BE2C (cell line): ENCODE measurements at regions not wholly inside any gene's neighbourhood (a gene's known extent, or its start where the extent isn't known, plus 50 kb on each side); places are given as distances from the start of the nearest gene placed in this dataset.

ENCODE experiments used
- DNase-seq: peaks from one replicate; pipeline ENCODE4 v3.0.0-alpha.2; 2020
- H3K27me3 ChIP-seq: fragments of 250-450 bp; sonication (Bioruptor Pico); 2 replicates; pipeline ENCODE4 v1.5.1; 2020; ENCODE audit warnings: mild to moderate bottlenecking
- H3K36me3 ChIP-seq: fragments of 250-450 bp; sonication (Bioruptor Pico); 2 replicates; pipeline ENCODE4 v1.5.1; 2020; ENCODE audit warnings: mild to moderate bottlenecking
- H3K4me1 ChIP-seq: fragments of 250-450 bp; sonication (Bioruptor Pico); 2 replicates; pipeline ENCODE4 v1.5.1; 2020
- H3K4me3 ChIP-seq: 2 replicates; pipeline ENCODE4 v1.5.1; 2011; ENCODE audit warnings: low read depth, low read length
- H3K9me3 ChIP-seq: fragments of 250-450 bp; sonication (Bioruptor Pico); 2 replicates; pipeline ENCODE4 v1.5.1; 2020
- CTCF ChIP-seq: IDR thresholded peaks from 2 replicates; pipeline ENCODE4 v1.5.1; 2012; ENCODE audit warnings: mild to moderate bottlenecking, low read depth, low read length

DNA sequence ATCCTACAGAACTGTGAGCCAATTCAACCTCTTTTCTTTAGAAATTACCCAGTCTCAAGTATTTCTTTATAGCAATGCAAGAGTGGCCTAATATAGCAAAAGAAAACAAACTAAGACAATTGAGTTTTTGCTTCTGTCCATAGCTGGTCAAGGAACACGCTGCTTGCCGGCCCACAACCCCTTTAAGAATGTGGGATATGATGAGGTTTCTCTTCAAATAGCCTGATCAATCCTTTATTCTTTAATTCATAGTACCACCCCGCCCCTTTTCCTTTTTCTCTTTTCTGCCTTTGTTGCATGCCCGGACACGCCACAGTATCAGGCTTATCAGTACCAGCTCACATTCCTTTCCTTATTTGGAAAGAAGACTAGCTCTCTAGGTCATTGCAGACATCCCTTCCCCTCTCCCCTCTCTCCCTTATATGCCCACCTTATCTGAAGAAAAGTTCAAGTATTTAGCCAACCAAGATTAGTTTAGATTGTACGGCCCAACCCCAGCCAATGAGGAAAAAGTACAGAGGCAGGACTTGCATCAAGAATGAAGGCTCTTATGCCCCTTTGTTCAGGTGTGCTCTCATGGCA is 404.5 kb downstream of the OCA2 start:
- Histone ChIP-seq H3K27me3 (no peaks in the 10 kb centered on the region), H3K9me3 (no peaks in the 10 kb centered on the region), H3K36me3 (no peaks in the 10 kb centered on the region), H3K4me1 (no peaks in the 10 kb centered on the region), H3K4me3 (no peak overlapping the region)
- no peak for TF ChIP-seq CTCF
- DNase-seq = no peak

DNA sequence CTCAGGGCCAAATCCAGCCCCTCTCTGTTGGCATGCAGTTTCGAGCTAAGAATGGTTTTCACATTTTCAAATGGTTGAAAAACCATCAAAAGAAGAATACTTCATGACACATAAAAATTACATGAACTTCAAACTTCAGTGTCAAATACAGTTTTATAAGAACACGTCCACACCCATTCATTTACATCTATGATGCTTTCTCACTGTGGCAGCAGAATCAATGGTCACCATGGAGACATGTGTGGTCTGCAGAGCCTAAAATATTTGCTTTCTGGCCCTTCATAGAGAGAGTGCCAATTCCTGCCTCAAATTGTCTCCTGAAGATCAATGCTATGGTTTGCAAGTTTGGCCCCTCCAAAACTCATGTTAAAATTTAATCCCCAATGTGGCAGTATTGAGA is 405.8 kb downstream of the OCA2 start:
- Histone ChIP-seq H3K4me1 (no peaks in the 10 kb centered on the region), H3K27me3 (no peaks in the 10 kb centered on the region), H3K36me3 (no peaks in the 10 kb centered on the region), H3K4me3 (no peak overlapping the region), H3K9me3 (no peaks in the 10 kb centered on the region)
- TF ChIP-seq CTCF = no peak
- DNase-seq = no peak

- no peaks in the 10 kb centered on the region for H3K36me3 ChIP-seq
- H3K4me1 ChIP-seq = no peaks in the 10 kb centered on the region
- no peaks in the 10 kb centered on the region for H3K27me3 ChIP-seq
- H3K9me3 ChIP-seq = no peaks in the 10 kb centered on the region
- no peak overlapping the region for H3K4me3 ChIP-seq
- TF ChIP-seq CTCF = no peak
- DNase-seq = no peak
These were observed 406.7 kb downstream of the OCA2 start for GRCh38 chr15:27692438-27692837.

DNA sequence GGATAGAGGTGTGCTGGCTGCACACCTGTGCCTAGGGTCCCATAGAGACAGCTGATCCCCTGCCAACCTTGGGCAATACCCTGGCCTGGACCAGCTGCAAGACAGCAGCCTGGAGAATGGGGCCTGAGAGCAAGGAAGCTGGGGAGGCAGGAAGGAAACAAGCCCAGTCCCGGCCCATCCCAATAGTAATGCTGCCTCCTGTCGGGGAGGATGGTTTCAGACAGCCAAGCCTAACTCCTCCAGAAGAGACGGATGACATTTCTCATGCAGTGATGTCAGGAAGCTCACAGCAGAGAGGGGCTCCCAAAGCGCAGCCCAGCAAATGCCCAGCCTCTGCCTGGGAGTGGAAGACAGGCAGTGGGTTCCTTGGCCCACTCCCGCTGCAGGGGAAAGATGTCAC is 408.8 kb downstream of the OCA2 start:
- no peaks in the 10 kb centered on the region for H3K4me1 ChIP-seq
- H3K27me3 ChIP-seq = no peaks in the 10 kb centered on the region
- H3K9me3 ChIP-seq = no peaks in the 10 kb centered on the region
- H3K4me3 ChIP-seq = no peak overlapping the region
- no peak for DNase-seq
- H3K36me3 ChIP-seq = no peaks in the 10 kb centered on the region
- TF ChIP-seq CTCF = no peak

DNA sequence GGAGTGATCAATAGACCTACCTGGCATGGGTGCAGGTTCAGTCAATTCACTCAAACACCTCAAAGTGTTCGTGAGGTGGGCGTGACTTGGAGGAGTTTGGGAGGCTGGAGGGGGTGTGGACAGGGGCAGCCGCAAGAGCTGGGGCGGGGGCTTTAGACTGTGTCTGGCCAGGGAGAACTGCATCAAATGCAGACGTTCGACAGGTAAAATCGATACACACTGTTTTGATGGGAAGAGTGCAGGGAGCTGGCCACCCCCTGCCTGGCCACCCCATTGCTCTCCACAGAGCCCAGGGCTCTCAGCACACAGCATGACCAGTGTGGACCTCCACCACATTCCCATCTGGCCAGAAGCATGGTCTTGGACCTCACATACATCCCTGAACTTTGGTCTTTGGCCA is 412.1 kb downstream of the OCA2 start:
- H3K4me1 ChIP-seq = no peaks in the 10 kb centered on the region
- H3K4me3 ChIP-seq = no peak overlapping the region
- H3K9me3 ChIP-seq = no peaks in the 10 kb centered on the region
- DNase-seq = no peak
- H3K27me3 ChIP-seq = no peaks in the 10 kb centered on the region
- TF ChIP-seq CTCF = no peak
- H3K36me3 ChIP-seq = no peaks in the 10 kb centered on the region

- no peak for TF ChIP-seq CTCF
- no peaks in the 10 kb centered on the region for H3K27me3 ChIP-seq
- H3K36me3 ChIP-seq = no peaks in the 10 kb centered on the region
- no peaks in the 10 kb centered on the region for H3K4me1 ChIP-seq
- no peaks in the 10 kb centered on the region for H3K9me3 ChIP-seq
- DNase-seq = no peak
- H3K4me3 ChIP-seq = no peak overlapping the region
These were observed 412.7 kb downstream of the OCA2 start for GRCh38 chr15:27686369-27686768.
